Superior temporal gyrus (tissue), 1 donor: ENCODE measurements at regions not wholly inside any gene's neighbourhood (a gene's known extent, or its start where the extent isn't known, plus 50 kb on each side); places are given as distances from the start of the nearest gene placed in this dataset.
"Not testable (repeated sequence)": the region's sequence is repeated elsewhere in the genome, so short reads cannot be mapped to it uniquely, and the experiment has no call there.

ENCODE experiments used
- DNase-seq: peaks from one replicate; pipeline ENCODE4 v3.0.0-alpha.2; 2016; ENCODE audit errors: extremely low spot score

DNA sequence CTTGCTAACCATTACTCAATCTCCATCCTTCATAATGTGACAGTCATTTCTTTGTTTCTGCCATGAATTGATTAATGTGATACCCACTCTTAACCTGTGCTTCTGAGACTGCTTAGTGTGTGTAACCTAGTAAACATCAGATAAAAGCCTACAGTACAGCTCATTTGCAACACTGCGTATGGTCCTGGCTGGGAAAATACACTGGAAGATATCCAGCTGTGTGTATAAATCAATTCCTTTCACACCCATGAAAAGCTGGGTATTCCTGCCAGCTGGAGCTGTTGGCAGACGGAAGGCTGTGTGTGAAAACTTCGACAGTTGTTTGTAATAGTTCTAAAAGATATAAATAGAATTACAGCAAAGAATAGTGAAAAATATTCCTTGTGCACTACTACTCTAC, 509.2 kb downstream of the FRK start:
- DNase-seq, result peak; percentile 78

DNA sequence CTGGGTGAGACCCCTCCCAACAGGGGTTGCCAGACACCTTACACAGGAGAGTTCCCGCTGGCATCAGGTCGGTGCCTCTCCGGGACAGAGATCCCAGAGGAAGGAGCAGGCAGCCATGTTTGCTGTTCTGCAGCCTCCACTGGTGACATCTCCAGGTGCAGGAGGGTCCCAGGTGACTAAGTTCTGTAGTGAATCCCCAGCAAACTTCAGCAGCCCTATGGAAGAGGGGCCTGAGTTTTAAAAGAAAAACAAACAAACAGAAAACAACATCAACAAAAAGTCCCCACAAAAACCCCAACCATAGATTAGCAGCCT, 515.1 kb downstream of the FRK start:
- no peak for DNase-seq

DNA sequence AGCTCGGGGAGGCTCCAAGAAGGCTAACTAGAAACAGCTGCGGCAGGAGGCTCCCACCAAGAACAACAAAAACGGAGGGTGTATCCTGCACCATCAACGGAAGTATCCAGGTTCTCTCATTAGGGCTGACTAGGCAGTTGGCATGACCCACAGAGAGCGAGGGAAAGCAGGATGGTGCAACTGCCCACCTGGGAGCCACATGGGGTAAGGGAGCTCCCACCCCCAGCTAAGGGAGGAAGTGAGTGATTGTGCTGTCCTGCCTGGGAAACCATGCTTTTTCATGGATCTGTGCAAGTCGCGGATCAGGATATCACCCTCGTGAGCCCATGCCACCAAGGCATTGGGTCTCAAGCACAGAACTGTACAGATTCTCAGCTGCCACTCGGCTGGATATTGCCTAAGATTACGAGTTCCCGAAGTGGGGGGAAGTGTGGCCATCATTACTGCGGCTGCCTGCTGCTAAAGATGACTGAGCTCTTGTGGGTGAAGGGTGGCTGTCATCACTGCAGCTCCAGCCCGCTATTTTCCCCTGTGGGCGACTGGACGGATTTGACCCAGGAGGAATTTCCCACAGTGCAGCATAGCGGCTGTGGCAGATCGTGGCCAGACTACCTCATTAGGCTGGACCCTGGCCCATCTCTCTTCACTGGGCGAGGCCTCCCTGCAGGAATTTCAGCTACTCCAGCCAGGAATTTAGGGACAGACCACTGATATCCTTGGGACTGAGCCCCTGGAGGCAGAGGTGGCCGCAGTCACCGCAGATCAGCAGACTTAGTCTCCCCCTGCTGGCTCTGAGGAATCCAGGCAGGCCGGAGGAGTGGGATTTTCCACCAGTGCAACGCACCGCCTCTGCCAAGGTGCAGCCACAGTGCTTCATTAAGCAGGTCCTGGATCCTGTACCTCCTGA, 515.7 kb downstream of the FRK start:
- no peak for DNase-seq

DNA sequence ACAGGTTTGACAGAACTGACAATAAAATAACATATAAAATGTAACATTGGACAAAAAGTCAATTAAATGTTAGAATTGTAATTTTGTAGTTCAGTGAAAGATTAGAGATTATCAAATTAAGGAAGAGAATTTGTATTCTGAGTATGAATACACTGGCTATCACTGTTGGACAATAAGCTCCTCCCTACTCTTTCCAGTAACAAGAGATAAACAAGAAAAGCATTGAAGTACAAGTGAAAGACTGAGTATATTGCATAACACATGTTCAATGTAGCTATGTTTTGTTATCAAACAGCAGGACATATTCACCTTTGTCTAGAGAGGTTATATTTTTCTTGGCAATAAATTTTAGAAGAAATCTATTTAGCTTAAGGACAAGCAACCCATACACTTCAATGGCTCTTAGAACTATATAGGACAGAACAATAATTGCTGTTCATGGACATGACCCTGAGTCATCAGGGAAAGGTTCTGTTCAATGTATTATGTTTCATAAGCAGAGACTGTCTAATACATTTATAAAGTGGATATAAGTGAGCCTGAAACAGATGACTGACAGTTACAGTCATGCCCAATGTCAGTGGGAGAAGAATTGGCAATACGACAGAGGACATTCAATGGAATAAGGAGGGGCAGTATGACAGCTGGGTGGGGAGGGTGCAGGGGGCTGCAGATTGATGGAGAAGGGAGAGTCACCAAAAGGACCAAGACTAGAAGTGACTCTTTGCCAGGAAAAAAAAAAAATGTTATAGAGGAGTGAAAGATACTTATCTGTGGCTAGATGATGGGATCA, 520.4 kb downstream of the FRK start:
- DNase-seq, result no peak

DNA sequence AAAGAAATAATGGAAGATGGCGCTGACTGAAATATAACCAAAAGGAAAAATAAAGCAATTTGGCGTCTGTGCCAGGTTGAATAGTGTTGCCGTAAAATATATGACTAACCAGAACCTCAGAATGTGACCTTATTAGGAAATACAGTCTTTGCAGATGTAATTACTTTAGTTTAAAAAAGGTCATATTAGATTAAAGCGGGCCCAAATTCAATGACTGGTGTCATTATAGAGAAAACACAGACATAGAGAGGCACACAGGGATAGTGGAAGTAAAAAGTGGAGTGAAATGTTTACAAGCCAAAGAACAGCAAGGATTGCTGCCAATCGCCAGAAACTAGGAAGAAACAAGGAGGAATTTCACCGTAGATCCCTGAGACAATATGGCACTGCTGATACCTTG, 521.2 kb downstream of the FRK start:
- no peak for DNase-seq

DNA sequence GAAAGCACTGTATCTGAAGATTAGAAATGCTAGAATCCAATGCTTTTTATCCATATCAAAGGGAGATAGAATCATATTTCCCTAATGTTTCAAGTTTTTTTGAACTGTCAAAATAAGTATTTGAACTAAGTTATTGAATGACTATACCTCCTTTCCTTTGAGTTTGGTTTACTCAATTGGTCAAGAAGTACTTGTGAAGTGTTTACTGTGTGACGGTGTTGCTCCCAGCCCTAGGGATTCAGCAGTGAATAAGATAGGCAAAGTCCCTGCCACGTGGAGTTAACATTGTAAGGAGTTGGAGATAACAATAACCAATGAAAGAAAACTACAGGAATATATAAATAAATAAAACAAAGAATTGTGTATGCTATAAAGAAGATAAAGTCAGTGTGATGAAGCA, 535.9 kb downstream of the FRK start:
- DNase-seq, result no peak

DNA sequence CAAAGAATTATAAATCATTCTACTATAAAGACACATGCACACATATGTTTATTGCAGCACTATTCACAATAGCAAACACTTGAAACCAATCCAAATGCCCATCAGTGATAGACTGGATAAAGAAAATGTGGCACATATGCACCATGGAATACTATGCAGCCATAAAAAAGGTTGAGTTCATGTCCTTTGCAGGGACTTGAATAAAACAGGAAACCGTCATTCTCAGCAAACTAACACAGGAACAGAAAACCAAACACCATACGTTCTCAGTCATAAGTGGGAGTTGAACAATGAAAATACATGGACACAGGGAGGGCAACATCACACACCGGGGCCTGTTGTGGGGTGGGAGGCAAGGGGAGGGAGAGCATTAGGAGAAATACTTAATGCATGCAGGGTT, 538.9 kb downstream of the FRK start:
- DNase-seq, result not testable (repeated sequence)

DNA sequence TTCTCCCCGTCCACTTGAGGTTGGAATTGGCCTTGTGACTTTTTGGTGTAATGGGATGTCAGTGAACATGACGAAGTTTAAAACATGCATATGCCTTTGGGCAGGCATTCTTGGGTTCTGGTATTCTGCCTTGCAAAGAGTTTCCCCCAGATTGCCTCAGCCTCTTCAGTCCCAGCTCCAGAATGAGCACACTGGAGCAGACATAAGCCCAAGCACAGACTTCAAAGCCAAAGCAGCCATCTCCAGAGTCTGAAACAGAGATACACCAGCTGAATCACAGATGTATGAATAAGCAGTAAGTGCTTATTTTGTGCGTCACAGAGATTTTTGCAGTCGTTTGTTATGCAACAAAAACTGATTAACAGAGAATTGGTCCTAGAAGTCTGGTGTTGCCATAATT, 546.0 kb downstream of the FRK start:
- no peak for DNase-seq

DNA sequence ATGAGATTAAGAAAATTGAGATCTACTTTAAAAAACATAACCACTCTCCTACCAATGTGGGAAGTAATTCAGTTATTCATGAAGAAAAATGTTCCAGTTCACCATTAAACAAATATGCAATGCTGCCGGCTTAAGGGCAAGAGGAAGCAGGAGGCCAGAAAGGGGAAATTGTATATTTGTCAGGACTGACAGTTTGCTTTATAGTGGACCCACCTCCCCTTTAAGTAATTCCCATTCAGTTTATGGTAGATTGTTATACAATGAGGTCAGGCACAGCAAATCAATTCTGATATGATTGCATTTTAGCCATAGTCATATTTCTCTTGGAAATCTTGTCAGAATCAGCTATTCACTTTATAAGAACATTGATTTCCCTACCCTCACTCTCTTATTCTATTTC, 547.8 kb downstream of the FRK start:
- DNase-seq, result no peak

DNA sequence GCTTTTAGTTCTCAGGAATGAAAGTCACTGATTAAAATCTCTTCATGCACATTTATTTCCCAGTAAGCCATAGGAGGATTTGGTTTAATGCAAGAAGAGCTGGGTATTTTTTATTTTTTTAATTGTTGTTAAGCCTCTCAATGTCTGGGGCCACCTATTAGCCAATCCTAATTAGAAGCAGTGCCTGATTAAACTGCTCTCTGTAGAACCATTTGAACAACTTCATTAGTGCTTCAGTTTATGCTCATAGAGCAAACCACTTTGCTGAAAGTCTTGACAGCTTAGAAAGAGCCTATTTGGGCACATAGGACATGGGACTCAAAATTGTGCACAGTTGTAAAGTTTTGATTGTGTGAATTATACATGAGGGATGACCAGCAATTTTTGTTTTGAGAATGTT, 548.9 kb downstream of the FRK start:
- no peak for DNase-seq

DNA sequence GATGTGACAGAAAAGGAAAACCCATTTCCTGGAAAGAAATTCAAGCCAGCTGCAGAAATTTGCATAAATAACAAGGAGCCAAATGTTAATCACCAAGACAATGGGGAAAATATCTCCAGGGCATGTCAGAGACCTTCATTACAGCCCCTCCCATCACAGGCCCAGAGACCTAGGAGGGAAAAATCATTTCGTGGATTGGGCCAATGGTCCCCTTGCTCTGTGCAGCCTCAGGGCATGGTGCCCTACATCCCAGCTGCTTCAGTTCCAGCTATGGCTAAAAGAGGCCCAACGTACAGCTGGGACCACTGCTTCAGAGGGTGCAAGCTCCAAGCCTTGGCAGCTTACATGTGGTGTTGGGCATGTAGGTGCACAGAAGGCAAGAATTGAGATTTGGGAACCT, 558.3 kb downstream of the FRK start:
- not testable (repeated sequence) for DNase-seq

DNA sequence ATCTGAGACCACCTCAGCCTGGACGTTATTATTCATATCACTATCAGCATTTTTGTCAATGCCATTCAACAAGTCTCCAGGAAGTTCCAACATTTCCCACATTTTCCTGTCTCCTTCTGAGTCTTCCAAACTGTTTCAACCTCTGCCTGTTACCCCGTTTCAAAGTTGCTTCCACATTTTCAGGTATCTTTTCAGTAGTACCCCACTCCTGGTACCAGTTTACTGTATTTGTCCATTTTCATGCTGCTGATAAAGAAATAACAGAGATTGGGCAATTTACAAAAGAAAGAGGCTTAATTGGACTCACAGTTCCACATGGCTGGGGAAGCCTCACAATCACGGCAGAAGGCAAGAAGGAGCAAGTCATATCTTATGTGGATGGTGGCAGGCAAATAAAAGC, 565.5 kb downstream of the FRK start:
- DNase-seq, result no peak

DNA sequence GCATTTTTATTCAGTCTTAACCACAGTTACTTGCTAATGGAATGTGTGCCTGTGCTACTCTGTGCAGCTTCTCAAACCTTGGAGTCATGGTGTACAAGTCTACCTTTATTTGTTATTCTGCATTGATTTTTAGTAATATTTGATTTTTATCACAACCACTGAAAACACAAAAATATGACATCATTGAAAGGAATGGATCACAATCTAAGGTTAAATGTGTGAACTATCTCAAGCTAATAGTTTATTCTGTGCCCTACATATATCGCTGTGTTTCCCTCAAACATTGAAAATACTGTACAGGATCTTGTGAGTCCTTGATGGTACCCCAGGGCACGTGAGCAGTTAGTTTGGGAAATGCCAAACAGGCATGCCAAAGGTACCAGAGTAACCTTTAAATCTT, 573.4 kb downstream of the FRK start:
- DNase-seq, result no peak

DNA sequence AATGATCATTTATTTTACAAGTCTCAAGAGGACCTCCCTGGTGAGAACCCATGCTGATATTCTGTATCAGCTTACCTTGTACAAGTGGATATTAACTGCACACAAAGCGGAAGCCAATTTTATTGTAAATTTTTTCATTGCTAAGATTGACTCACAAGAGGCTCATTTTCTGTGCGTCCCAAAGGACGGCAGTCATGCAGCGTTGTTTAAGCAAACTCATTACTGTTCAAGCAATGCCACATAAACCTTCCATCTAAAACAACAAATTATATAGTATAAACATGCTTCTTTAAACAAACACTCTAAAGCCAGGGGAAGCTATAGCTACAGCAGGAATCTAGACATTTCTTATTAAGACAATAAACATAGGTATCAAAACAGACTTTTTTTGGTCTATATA, 575.3 kb downstream of the FRK start:
- no peak for DNase-seq

DNA sequence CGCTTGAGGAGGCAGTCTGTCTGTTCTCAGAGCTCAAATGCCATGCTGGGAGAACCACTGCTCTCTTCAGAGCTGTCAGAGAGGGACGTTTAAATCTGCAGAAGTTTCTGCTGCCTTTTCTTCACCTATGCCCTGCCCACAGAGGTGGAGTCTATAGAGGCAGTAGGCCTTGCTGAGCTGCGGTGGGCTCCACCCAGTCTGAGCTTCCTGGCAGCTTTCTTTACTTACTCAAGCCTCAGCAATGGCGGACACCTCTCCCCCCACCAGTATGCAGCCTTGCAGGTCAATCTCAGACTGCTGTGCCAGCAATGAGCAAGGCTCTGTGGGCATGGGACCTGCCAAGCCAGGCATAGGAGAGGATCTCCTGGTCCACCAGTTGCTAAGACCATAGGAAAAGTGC, 580.1 kb downstream of the FRK start:
- DNase-seq, result not testable (repeated sequence)

DNA sequence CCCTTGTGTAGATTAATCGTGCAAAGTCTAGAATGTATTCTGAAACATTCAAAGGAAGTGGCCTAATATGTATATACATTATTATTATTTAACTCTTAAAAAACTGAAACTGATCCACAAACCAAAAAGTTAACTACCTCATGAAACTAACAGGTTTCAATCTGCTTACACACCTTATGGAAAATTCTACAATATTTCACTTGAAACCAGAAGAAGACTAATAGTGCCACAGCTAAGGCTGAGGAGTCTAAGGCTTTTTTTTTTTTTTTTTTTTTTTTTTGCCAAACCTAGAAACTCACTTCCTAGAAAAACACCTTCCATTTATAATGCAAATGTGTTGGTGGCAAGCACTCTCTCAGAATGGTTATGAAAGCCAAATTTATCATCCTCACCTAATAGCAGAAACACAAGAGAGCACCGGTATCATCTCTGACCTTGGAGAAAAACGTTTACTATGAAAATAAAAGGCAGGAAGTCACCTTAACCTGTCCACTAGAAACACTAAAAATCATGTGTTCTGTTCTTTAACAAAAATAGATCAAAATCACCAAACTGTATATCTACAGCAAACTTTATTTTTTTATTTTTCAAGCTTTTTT, 586.1 kb downstream of the FRK start:
- no peak for DNase-seq

DNA sequence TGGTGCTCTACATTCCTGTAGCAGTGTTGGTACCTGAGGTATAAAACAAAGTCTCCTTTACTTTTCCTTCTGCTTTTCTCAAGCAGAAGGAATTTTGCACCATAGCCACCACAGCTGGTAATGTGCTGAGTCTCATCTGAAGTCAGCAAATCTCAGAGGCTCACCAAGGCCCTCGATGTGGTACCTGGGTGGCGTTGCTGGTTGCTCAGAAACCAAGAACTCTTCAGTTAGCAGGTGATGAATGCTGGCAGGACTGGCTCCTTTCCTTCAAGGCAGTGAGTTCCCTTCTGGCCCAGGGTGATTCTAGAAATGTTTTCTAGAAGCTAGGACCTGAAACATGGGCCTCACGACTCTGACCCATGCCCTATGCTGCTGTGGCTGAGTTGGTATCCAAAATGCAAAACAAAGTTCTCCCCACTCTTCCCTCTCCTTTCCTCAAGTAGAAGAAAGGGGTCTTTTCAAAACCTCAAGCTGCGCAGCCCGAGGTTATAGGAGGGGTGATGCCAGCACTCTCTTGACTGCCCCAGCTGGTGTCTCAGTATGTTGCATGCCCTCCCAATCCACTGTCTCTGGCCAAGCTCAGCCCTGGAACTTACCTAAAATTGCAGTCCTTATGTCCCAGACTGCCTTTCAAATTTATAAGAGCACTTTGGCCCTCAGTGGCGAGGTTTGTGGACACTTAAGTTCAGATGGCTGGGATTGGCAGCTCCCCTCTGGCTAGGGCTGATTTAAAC, 592.3 kb downstream of the FRK start:
- DNase-seq, result no peak

DNA sequence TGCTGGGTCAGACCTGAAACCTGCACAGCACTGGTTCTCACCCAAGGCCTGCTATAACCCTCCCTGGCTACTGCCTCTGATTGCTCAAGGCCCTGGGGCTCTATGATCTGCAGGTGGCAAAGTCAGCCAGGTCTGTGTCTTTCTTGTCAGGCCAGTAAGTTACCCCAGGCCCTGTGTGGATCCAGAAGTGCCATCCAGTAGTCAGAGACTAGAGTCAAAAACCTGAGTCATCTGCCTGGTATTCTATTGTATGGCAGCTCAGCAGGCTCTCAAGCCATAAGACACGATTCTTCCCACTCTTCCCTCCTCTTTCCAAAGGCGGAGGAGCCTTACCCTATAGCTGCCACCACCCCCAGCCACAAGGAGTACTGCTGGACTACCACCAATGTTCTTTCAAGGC, 593.0 kb downstream of the FRK start:
- no peak for DNase-seq

DNA sequence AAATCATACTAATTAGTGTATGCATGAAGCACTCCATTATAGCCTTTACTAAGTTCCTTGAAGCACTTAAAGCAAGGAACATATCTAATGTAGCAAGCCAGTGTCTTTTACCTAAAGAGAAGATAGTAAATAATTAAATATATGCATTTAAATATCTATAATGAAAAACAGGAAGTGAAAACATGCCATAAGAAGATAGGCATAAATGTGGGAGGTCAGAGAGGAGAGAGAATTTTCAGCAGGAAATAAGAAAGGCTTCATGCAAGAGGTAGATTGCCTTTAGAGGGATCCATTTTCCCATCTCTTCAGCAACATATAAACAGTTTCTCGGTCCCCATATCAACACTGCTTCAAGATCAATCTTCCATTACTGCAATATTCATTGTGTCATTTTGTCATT, 599.8 kb downstream of the FRK start:
- DNase-seq, result no peak

DNA sequence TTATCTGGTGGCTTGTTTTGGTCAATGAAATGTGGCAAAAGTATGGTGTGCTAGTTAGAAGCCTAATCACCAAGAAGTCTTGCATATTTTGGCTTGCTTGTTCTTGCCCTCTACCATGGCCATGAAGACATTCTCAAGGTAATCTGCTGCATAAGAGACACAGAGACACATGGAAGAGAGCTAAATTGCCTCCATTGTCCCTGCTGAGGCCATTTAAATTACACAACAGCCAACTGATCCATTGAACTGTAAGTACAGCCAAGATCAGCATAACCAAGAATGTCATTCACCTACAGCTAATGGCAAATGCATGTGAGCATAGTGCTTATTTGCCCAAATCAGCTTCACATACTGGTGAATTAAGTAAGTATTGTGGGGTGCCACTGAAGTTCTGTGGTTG, 603.8 kb downstream of the FRK start:
- DNase-seq, result no peak

DNA sequence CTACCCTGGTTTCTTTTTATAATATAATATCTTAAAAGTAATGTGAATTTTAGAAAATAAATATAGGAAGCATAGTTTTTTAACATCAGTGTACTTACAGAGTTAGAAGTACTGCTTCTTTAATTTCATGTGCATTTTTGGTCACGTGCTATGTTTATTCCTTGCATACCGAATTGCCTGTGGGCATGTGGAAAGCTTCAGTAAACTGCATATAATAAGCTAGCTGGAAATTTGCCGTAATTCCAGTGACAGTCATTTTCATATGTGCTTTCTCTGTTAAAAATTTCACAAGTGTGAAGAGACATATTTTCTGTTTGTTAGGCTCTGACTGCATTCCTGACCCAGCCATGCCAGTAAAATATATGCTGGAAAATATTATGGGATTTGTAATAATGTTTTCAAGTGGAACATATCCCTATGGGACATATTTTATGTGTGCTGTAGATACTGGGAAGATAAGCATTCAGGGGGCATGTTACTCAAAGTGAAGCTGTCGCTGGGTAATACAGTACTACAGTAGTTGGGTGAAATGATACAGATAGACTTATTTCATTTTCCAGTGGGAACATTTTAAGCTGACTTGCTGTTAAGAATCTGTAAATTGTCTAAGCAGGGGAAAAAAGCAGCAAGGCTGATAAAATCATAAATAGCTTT, 616.7 kb downstream of the FRK start:
- DNase-seq, result no peak

DNA sequence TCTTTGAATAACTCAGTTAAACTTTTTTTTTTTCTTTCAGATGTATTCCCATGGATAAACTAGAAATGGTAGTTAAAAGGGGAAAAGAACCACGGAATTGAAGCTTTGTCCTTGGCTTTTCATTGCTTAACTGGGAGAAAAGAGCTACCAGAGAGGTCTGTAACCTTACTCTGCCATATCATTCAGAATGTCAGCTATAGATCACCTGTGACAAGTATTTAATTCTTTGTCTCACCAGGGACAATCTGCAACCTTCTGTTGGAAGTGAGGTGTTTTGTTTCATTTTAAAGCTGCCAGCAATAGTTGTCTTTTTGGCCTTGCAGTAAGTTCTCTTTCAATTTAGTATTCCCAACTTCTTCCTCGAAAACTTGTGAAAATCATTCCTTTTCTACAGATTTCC, 618.4 kb downstream of the FRK start:
- no peak for DNase-seq
